K562 (cell line): ENCODE measurements at regions not wholly inside any gene's neighbourhood (a gene's known extent, or its start where the extent isn't known, plus 50 kb on each side); places are given as distances from the start of the nearest gene placed in this dataset.

Experiments
- ATAC-seq: fragments of 200-7000 bp; cut with Tn5 transposase; 3 replicates; pipeline ENCODE4 v1.9.1; 2020; ENCODE audit warnings: moderate library complexity
- BruUV-seq: library from RNA; stranded (reverse); fragments of 400-500 nt; replicated peaks from 2 replicates; lab custom pipeline; 2021; lab: Mats Ljungman, UMichigan
- CTCF ChIA-PET: fragments of 300-600 bp; formaldehyde crosslinking; extraction: SDS; loops from one replicate; lab custom pipeline; 2021; ENCODE audit warnings: low intra/inter-chr PET ratio; lab: Yijun Ruan, JAX
- POLR2A ChIA-PET: fragments of 300-600, 350-650 bp; sonication (Branson Sonifier 250); formaldehyde crosslinking; extraction: SDS; loops from one replicate; lab custom pipeline; 2021; ENCODE audit warnings: antibody characterized with exemption, inconsistent platforms; lab: Yijun Ruan, JAX
- DNase-seq, 4 experiments: peaks; one replicate each; pipeline versions ENCODE4 v3.0.0 to v3.0.0-alpha.2; 2011 to 2018; ENCODE audit warnings: low spot score in 3 of 4, mixed read lengths in 3 of 4; ENCODE audit errors: extremely low read depth in 1 of 4
- FAIRE-seq: peaks from 2 replicates; lab custom pipeline; 2011; peaks lifted over from hg19 to GRCh38; lab: Jason Lieb, UNC
- H2AFZ ChIP-seq: 2 replicates; pipeline ENCODE4 v1.6.0; 2011; ENCODE audit warnings: low read depth, low read length, control low read depth, inconsistent platforms
- H3K27ac ChIP-seq: fragments of 200-600 bp; 3 replicates; pipeline ENCODE4 v1.8.0; 2011; ENCODE audit warnings: low read depth, mild to moderate bottlenecking, control low read depth, inconsistent platforms, low read length, moderate library complexity, mixed read lengths; ENCODE audit errors: extremely low read depth
- H3K27me3 ChIP-seq, 2 experiments: fragments of 300-600 bp in 1 of 2; 2 replicates in 1 of 2; 3 replicates in 1 of 2; pipeline versions ENCODE4 v1.6.0 to v1.8.0; 2011; ENCODE audit warnings: inconsistent platforms in 2 of 2, low read length in 2 of 2, mild to moderate bottlenecking in 1 of 2, mixed read lengths in 1 of 2, moderate library complexity in 1 of 2; ENCODE audit not compliant: control insufficient read depth in 2 of 2, insufficient read depth in 2 of 2
- H3K36me3 ChIP-seq: fragments of 300-600 bp; 3 replicates; pipeline ENCODE4 v1.8.0; 2011; ENCODE audit warnings: mild to moderate bottlenecking, low read length, inconsistent platforms; ENCODE audit not compliant: control insufficient read depth, insufficient read depth
- H3K4me1 ChIP-seq, 2 experiments: fragments of 200-600 bp in 1 of 2; replicated peaks in 1 of 2; 2 replicates in 1 of 2; 3 replicates in 1 of 2; pipeline versions ENCODE4 v1.5.1 to v1.8.0; 2011; ENCODE audit warnings: inconsistent platforms in 2 of 2, low read length in 2 of 2, mild to moderate bottlenecking in 1 of 2, mixed read lengths in 1 of 2, moderate library complexity in 1 of 2; ENCODE audit not compliant: control insufficient read depth in 2 of 2, insufficient read depth in 2 of 2
- H3K4me2 ChIP-seq: 2 replicates; pipeline ENCODE4 v1.6.1; 2011; ENCODE audit warnings: low read length, control low read depth, inconsistent platforms, mixed read lengths; ENCODE audit not compliant: insufficient read depth
- H3K4me3 ChIP-seq: fragments of 200-600 bp; sonication (generic), shearing (Covaris generic); 2 replicates; pipeline ENCODE4 v1.5.1; 2016; ENCODE audit warnings: control low read depth, inconsistent platforms
- H3K79me2 ChIP-seq: fragments of 200-600 bp; 3 replicates; pipeline ENCODE4 v1.8.0; 2011; ENCODE audit warnings: low read length, inconsistent platforms; ENCODE audit not compliant: control insufficient read depth, insufficient read depth
- H3K9ac ChIP-seq, 2 experiments: 2 replicates each; pipeline versions ENCODE4 v1.6.0 to v1.6.1; 2011; ENCODE audit warnings: low read depth in 2 of 2, low read length in 2 of 2, control low read depth in 1 of 2, inconsistent platforms in 1 of 2, mild to moderate bottlenecking in 1 of 2, mixed read lengths in 1 of 2; ENCODE audit not compliant: insufficient read depth in 1 of 2
- H3K9me1 ChIP-seq: one replicate; pipeline ENCODE4 v1.6.0; 2011; ENCODE audit warnings: inconsistent platforms, mild to moderate bottlenecking, low read length, moderate library complexity; ENCODE audit not compliant: control insufficient read depth, insufficient read depth
- H3K9me3 ChIP-seq: replicated peaks from 2 replicates; pipeline ENCODE4 v1.5.1; 2011; ENCODE audit warnings: low read depth, low read length, inconsistent platforms; ENCODE audit not compliant: control insufficient read depth, insufficient read depth
- H4K20me1 ChIP-seq: replicated peaks from 2 replicates; pipeline ENCODE4 v1.6.1; 2011; ENCODE audit warnings: low read length, inconsistent platforms, mixed read lengths; ENCODE audit not compliant: control insufficient read depth, insufficient read depth
- CBX3 ChIP-seq, 2 experiments: IDR thresholded peaks; 1 replicate in 1 of 2; 2 replicates in 1 of 2; pipeline ENCODE4 v1.6.1; 2012; ENCODE audit warnings: inconsistent platforms in 2 of 2, low read length in 2 of 2, borderline replicate concordance in 1 of 2, control low read depth in 1 of 2
- CTCFL ChIP-seq: IDR thresholded peaks from 2 replicates; pipeline ENCODE4 v1.6.1; 2011; ENCODE audit warnings: borderline replicate concordance, low read depth, mild to moderate bottlenecking, moderate library complexity, low read length; ENCODE audit not compliant: insufficient read depth, poor library complexity, severe bottlenecking
- ETS2 ChIP-seq: IDR thresholded peaks from 2 replicates; pipeline ENCODE4 v1.6.1; 2016; ENCODE audit warnings: borderline replicate concordance, missing genetic modification characterization, mild to moderate bottlenecking, moderate library complexity, missing compliant biosample characterization; ENCODE audit not compliant: poor library complexity, severe bottlenecking
- GTF2E2 ChIP-seq: fragments of 200-800 bp; sonication (Bioruptor generic); IDR thresholded peaks from 2 replicates; pipeline ENCODE4 v1.6.1; 2016; ENCODE audit warnings: missing genetic modification characterization, missing compliant biosample characterization
- HDAC2 ChIP-seq: fragments of 450-650 bp; IDR thresholded peaks from 2 replicates; pipeline ENCODE4 v1.6.1; 2016; ENCODE audit warnings: mild to moderate bottlenecking
- HSF4 ChIP-seq: fragments of 250-450 bp; sonication (Bioruptor Pico); IDR thresholded peaks from 2 replicates; pipeline ENCODE4 v2.1.2; 2022; ENCODE audit warnings: mild to moderate bottlenecking, moderate library complexity, borderline replicate concordance
- IRF1 ChIP-seq: sonication (generic); formaldehyde crosslinking; IDR thresholded peaks from 2 replicates; pipeline ENCODE4 v1.8.0; 2022; ENCODE audit warnings: missing genetic modification reagents, mild to moderate bottlenecking, borderline replicate concordance
- KDM1A ChIP-seq, 2 experiments: fragments of 450-650 bp; IDR thresholded peaks; 2 replicates each; pipeline ENCODE4 v1.6.1; 2016; ENCODE audit warnings: mild to moderate bottlenecking in 2 of 2
- KLF16 ChIP-seq: IDR thresholded peaks from 2 replicates; pipeline ENCODE4 v1.6.1; 2016; ENCODE audit warnings: antibody characterized with exemption
- MCM2 ChIP-seq: fragments of 450-650 bp; IDR thresholded peaks from 2 replicates; pipeline ENCODE4 v1.6.1; 2017; ENCODE audit warnings: low read depth, mild to moderate bottlenecking
- NFYB ChIP-seq: IDR thresholded peaks from 2 replicates; pipeline ENCODE4 v1.6.1; 2011; ENCODE audit warnings: mild to moderate bottlenecking, moderate library complexity; ENCODE audit not compliant: insufficient read length; ENCODE audit errors: extremely low read depth
- RCOR1 ChIP-seq, 2 experiments: IDR thresholded peaks; 2 replicates each; pipeline ENCODE4 v1.6.1; 2012; ENCODE audit warnings: low read depth in 2 of 2, low read length in 2 of 2, borderline replicate concordance in 1 of 2, improper control_type of control experiment in 1 of 2
- SP2 ChIP-seq: IDR thresholded peaks from 2 replicates; pipeline ENCODE4 v1.6.1; 2011; ENCODE audit warnings: mild to moderate bottlenecking, low read depth, low read length, moderate library complexity; ENCODE audit not compliant: poor library complexity, severe bottlenecking; ENCODE audit errors: extremely low read depth
- TAL1 ChIP-seq: fragments of 450-650 bp; IDR thresholded peaks from 2 replicates; pipeline ENCODE4 v1.6.1; 2016; ENCODE audit warnings: mild to moderate bottlenecking
- XRCC5 ChIP-seq: fragments of 200-400 bp; formaldehyde crosslinking; IDR thresholded peaks from 2 replicates; pipeline ENCODE4 v1.6.1; 2017; ENCODE audit warnings: low read depth, mild to moderate bottlenecking, low read length
- ZBTB49 ChIP-seq: sonication (generic); formaldehyde crosslinking; IDR thresholded peaks from 2 replicates; pipeline ENCODE4 v1.8.0; 2022; ENCODE audit warnings: missing genetic modification reagents, mild to moderate bottlenecking, borderline replicate concordance
- WGBS: fragments of 100-300 bp; shearing (Covaris generic); methylation state at CpG from one replicate; pipeline ENCODE4 v1.1.6; 2016; ENCODE audit warnings: low coverage, mixed read lengths; ENCODE audit not compliant: insufficient coverage; ENCODE audit errors: missing lambda C conversion rate; 5-methylcytosine and 5-hydroxymethylcytosine counted together
- in situ Hi-C: fragments of 300-500 bp; cut with MboI; formaldehyde crosslinking; loops from 4 replicates; pipeline ENCODE4 v1.15.0; 2018; ENCODE audit warnings: inconsistent platforms, mixed read lengths
- intact Hi-C: fragments of 100-400 bp; cut with micrococcal nuclease; formaldehyde crosslinking; loops from 2 replicates; pipeline ENCODE4 v1.14.2; 2022

DNA sequence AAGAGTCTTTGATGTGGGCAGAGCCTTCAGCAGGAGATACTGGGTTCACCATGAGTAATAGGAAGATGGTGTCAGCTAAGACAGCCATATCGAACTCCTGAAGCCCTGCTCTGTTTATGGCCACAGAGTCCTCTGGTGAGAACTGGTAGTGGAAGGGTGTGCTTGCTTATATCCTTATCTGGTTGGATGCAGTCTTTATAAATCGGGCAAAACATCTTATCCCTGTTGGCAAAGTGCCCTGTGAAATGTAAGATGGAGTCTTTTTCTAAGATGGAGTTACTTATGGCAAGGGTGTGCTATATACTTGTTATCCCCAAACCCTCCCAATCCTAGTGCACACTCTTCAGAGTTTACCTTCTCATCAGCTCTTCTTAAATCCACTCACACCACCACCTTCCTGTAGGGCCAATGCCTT, 190.8 kb upstream of the PARD3B start (continued):
- TF ChIP-seq CTCFL (no peak), TAL1 (no peak; the same call in 1 of the 2 replicates)

DNA sequence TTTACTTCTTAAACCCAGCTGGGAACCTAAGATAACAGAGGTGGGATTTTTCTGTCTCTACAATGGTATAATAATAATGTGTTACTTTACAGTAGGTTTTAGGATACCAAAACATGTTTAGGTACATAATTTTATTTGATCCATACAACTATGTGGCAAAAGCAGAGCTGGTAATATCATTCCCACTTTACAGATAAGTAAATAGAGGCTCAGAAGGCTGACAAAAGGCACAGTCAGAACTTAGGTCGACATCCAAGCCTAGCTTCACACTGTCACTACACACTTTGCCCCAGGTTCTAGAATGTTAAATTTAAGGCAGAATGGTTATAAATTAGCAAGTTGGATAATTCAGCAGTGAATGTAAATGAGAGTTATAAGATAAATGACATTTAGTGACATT, 189.6 kb upstream of the PARD3B start:
- no peak for DNase-seq
- 53% methylated on average over 1 of the region's 1 CpG for WGBS
- H3K9me3 ChIP-seq = no peaks in the 10 kb centered on the region
- no peak overlapping the region for H3K4me2 ChIP-seq
- no peak for FAIRE-seq
- intact Hi-C loops (loop anchor here (10.0 kb wide), 1 partner anchor 189 kb away; the partner anchor contains the start of gene PARD3B), in situ Hi-C loops (no loop called here)
- H3K4me1 ChIP-seq = peaks cover 0 to 27% of the 10 kb centered on the region in 2 experiments; a peak in 3 of 5 replicates
- no peak for ATAC-seq
- H3K4me3 ChIP-seq = no peak overlapping the region
- no TSS peak for BruUV-seq
- H3K9ac ChIP-seq = no peak overlapping the region
- ChIA-PET POLR2A (no interaction called here), CTCF (no interaction called here)
- H3K27me3 ChIP-seq = no peaks in the 10 kb centered on the region
- H4K20me1 ChIP-seq = no peaks in the 10 kb centered on the region
- H3K9me1 ChIP-seq = no peaks in the 10 kb centered on the region
- H3K79me2 ChIP-seq = no peaks in the 10 kb centered on the region
- H3K27ac ChIP-seq = peak overlapping the region; percentile 19; the same call in 1 of the 3 replicates
- no peaks in the 10 kb centered on the region for H3K36me3 ChIP-seq
- peak overlapping the region; percentile 45; the same call in 1 of the 2 replicates for H2AFZ ChIP-seq
- no peak for TF ChIP-seq XRCC5
- TF ChIP-seq KLF16 = no peak
- peak; percentile 69; the same call in 1 of the 2 replicates for TF ChIP-seq HDAC2
- peak; percentile 41 to 66; a peak in 3 of 4 replicates for TF ChIP-seq KDM1A (IDR thresholded peaks at IDR 0.05)
- no peak for TF ChIP-seq IRF1 (CRISPR knock-in tag)
- TF ChIP-seq MCM2 = no peak
- TF ChIP-seq CBX3 (IDR thresholded peaks at IDR 0.05; ENCODE audit: borderline replicate concordance in 1 of 2, low read length in 2 of 2) = 0 out of 3 replicates have a peak, but pooled peaks of 1 of the 2 experiments have one; percentile 26
- no peak for TF ChIP-seq HSF4 (CRISPR knock-in tag)
- TF ChIP-seq ZBTB49 (CRISPR knock-in tag) = no peak
- TF ChIP-seq ETS2 (tag) = no peak
- no peak for TF ChIP-seq NFYB
- TF ChIP-seq GTF2E2 (tag) = no peak
- TF ChIP-seq SP2 = no peak
- peak in 1 of 2 experiments; percentile 59; a peak in 2 of 4 replicates for TF ChIP-seq RCOR1 (IDR thresholded peaks at IDR 0.05; ENCODE audit: borderline replicate concordance in 1 of 2, low read depth in 2 of 2, low read length in 2 of 2)
